Coronary artery (tissue), 2 donors: ENCODE measurements at regions not wholly inside any gene's neighbourhood (a gene's known extent, or its start where the extent isn't known, plus 50 kb on each side); places are given as distances from the start of the nearest gene placed in this dataset.
"Not testable (repeated sequence)": the region's sequence is repeated elsewhere in the genome, so short reads cannot be mapped to it uniquely, and the experiment has no call there.

Source experiments
- DNase-seq: peaks from one replicate; pipeline ENCODE4 v3.0.0-alpha.2; 2017; ENCODE audit warnings: low spot score
- H3K27ac ChIP-seq, 2 donors: fragments of 200-600 bp; sonication (generic); one replicate each; pipeline ENCODE4 v1.5.1; 2016 to 2019
- H3K4me3 ChIP-seq: fragments of 200-600 bp; sonication (generic); 2 replicates; pipeline ENCODE4 v1.5.1; 2016; ENCODE audit warnings: mild to moderate bottlenecking, moderate library complexity
- CTCF ChIP-seq: fragments of 200-600 bp; sonication (generic); IDR thresholded peaks from one replicate; pipeline ENCODE4 v1.5.1; 2019; ENCODE audit warnings: antibody characterized with exemption

- TF ChIP-seq CTCF: no peak
- no peak overlapping the region for H3K27ac ChIP-seq
- no peak for DNase-seq
- H3K4me3 ChIP-seq: no peak overlapping the region
These were observed 140.1 kb upstream of the DDX53 start for GRCh38 chrX:22859642-22860041.

- not testable (repeated sequence) for H3K4me3 ChIP-seq, DNase-seq, H3K27ac ChIP-seq
These were observed 133.0 kb upstream of the DDX53 start for GRCh38 chrX:22866801-22867200.

- H3K4me3 ChIP-seq: no peak overlapping the region
- no peak overlapping the region for H3K27ac ChIP-seq
- TF ChIP-seq CTCF: no peak
- no peak for DNase-seq
These were observed 117.2 kb upstream of the DDX53 start for GRCh38 chrX:22882543-22882942.

GRCh38 chrX:22889819-22890218, 109.9 kb upstream of the DDX53 start:
- DNase-seq: no peak
- TF ChIP-seq CTCF: no peak

GRCh38 chrX:22912616-22913015, 87.1 kb upstream of the DDX53 start:
- H3K4me3 ChIP-seq: no peak overlapping the region
- no peak for TF ChIP-seq CTCF
- H3K27ac ChIP-seq: no peak overlapping the region
- no peak for DNase-seq

More at GRCh38 chrX:22889819-22890218, 109.9 kb upstream of the DDX53 start:
- no peak overlapping the region for H3K4me3 ChIP-seq
- H3K27ac ChIP-seq: no peak overlapping the region

GRCh38 chrX:22922961-22923360, 76.8 kb upstream of the DDX53 start:
- no peak for DNase-seq

GRCh38 chrX:22934640-22935039, 65.1 kb upstream of the DDX53 start:
- no peak for TF ChIP-seq CTCF
- DNase-seq: no peak
- H3K27ac ChIP-seq: no peak overlapping the region

More at GRCh38 chrX:22922961-22923360, 76.8 kb upstream of the DDX53 start:
- Histone ChIP-seq H3K4me3 (no peak overlapping the region), H3K27ac (no peak overlapping the region)
- TF ChIP-seq CTCF: no peak

GRCh38 chrX:22944945-22945344, 54.8 kb upstream of the DDX53 start:
- no peak overlapping the region for H3K4me3 ChIP-seq
- no peak for DNase-seq
- H3K27ac ChIP-seq: no peak overlapping the region
- TF ChIP-seq CTCF: no peak

More at GRCh38 chrX:22934640-22935039, 65.1 kb upstream of the DDX53 start:
- no peak overlapping the region for H3K4me3 ChIP-seq
